Kidney (tissue), 13 donors: ENCODE measurements at regions not wholly inside any gene's neighbourhood (a gene's known extent, or its start where the extent isn't known, plus 50 kb on each side); places are given as distances from the start of the nearest gene placed in this dataset.

Experiments used
- DNase-seq, 5 donors: peaks; one replicate each; pipeline ENCODE4 v3.0.0-alpha.2; 2013 to 2020
- FAIRE-seq: peaks from 2 replicates; lab custom pipeline; 2012; peaks lifted over from hg19 to GRCh38; lab: Jason Lieb, UNC
- H3K27ac ChIP-seq, 2 donors: one replicate each; pipeline ENCODE4 v1.7.0; 2013; ENCODE audit warnings: low read depth in 2 of 2, low read length in 2 of 2, inconsistent platforms in 1 of 2
- H3K27me3 ChIP-seq: one replicate; pipeline ENCODE4 v1.7.1; 2013; ENCODE audit warnings: low read length, inconsistent platforms; ENCODE audit not compliant: control insufficient read depth, insufficient read depth
- H3K36me3 ChIP-seq, 3 donors: one replicate each; pipeline versions ENCODE4 v1.7.0 to v1.7.1; 2013; ENCODE audit warnings: low read length in 3 of 3, control low read depth in 1 of 3, inconsistent platforms in 1 of 3; ENCODE audit not compliant: insufficient read depth in 3 of 3, control insufficient read depth in 2 of 3
- H3K4me1 ChIP-seq, 3 donors: one replicate each; pipeline versions ENCODE4 v1.7.0 to v1.7.1; 2013; ENCODE audit warnings: low read length in 3 of 3, inconsistent platforms in 1 of 3, low read depth in 1 of 3; ENCODE audit not compliant: control insufficient read depth in 2 of 3, insufficient read depth in 2 of 3
- H3K4me3 ChIP-seq, 3 donors: one replicate each; pipeline versions ENCODE4 v1.7.0 to v1.8.1; 2013; ENCODE audit warnings: low read length in 3 of 3, control low read depth in 1 of 3, inconsistent platforms in 1 of 3
- H3K9ac ChIP-seq, 3 donors: one replicate each; pipeline versions ENCODE4 v1.7.0 to v1.7.1; 2013; ENCODE audit warnings: low read length in 3 of 3, control low read depth in 1 of 3, inconsistent platforms in 1 of 3
- H3K9me3 ChIP-seq, 3 donors: one replicate each; pipeline versions ENCODE4 v1.7.0 to v1.7.1; 2013; ENCODE audit warnings: low read length in 3 of 3, control low read depth in 1 of 3, inconsistent platforms in 1 of 3; ENCODE audit not compliant: control insufficient read depth in 2 of 3, insufficient read depth in 1 of 3
- intact Hi-C: fragments of 100-400 bp; cut with DNase I; formaldehyde crosslinking; loops from one replicate; pipeline ENCODE4 v1.11.1; 2022
- TF ChIP-seq, protein P1 (sequence below): IDR thresholded peaks from 3 replicates; pipeline ENCODE4 v1.5.1; 2012; ENCODE audit warnings: mild to moderate bottlenecking, moderate library complexity, borderline replicate concordance; ENCODE audit not compliant: insufficient read depth; ENCODE audit errors: extremely low read depth
- donor health status: control.
- donor health status: control.
- donor health status: control.
- donor health status: control.
- donor health status: control.
- donor health status: DM: yes; HTN: yes; CAD: no.
- donor health status: Normal renal cell carcinoma (clear cell type).

DNA sequence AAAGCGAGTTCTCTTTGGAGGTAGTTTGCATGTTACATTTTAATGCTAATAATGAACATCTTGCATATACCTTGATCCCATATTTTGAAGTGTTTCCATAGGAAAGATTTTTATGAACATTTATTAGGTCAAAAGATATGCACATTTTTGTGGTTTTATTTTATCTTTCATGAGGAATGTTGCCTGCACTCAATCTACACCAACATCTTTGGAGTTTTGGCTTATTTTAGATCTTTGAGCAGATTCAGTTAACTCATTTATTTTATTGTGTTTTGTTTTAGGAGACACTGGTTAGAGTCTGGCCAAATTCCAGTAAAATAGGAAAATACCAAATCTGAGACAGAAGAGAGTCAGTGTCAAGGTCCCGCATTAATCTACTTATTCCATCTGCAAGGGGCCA lies 540.9 kb downstream of the RNF144A start:
- FAIRE-seq (no peak), DNase-seq (no peak)
- H3K27me3 ChIP-seq, result no peaks in the 10 kb centered on the region
- intact Hi-C loops, result no loop called here
- no peaks in the 10 kb centered on the region for H3K4me1 ChIP-seq
- H3K9ac ChIP-seq, result no peak overlapping the region
- TF ChIP-seq, protein P1, sequence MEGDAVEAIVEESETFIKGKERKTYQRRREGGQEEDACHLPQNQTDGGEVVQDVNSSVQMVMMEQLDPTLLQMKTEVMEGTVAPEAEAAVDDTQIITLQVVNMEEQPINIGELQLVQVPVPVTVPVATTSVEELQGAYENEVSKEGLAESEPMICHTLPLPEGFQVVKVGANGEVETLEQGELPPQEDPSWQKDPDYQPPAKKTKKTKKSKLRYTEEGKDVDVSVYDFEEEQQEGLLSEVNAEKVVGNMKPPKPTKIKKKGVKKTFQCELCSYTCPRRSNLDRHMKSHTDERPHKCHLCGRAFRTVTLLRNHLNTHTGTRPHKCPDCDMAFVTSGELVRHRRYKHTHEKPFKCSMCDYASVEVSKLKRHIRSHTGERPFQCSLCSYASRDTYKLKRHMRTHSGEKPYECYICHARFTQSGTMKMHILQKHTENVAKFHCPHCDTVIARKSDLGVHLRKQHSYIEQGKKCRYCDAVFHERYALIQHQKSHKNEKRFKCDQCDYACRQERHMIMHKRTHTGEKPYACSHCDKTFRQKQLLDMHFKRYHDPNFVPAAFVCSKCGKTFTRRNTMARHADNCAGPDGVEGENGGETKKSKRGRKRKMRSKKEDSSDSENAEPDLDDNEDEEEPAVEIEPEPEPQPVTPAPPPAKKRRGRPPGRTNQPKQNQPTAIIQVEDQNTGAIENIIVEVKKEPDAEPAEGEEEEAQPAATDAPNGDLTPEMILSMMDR, result no peak
- H3K9me3 ChIP-seq, result no peaks in the 10 kb centered on the region
- H3K27ac ChIP-seq, result no peak overlapping the region
- H3K4me3 ChIP-seq, result no peak overlapping the region
- H3K36me3 ChIP-seq, result no peaks in the 10 kb centered on the region

- no peak overlapping the region for H3K9ac ChIP-seq
- H3K4me1 ChIP-seq, result no peaks in the 10 kb centered on the region
- H3K4me3 ChIP-seq, result no peak overlapping the region
- FAIRE-seq, result no peak
- intact Hi-C loops, result no loop called here
- no peak overlapping the region for H3K27ac ChIP-seq
- no peaks in the 10 kb centered on the region for H3K27me3 ChIP-seq
- no peak for DNase-seq
- no peaks in the 10 kb centered on the region for H3K9me3 ChIP-seq
- H3K36me3 ChIP-seq, result no peaks in the 10 kb centered on the region
- TF ChIP-seq, protein P1, result no peak
Observed at GRCh38 chr2:7467782-7468447, 550.7 kb downstream of the RNF144A start.

GRCh38 chr2:7468448-7468828 lies 551.2 kb downstream of the RNF144A start:
- FAIRE-seq, result no peak

More at GRCh38 chr2:7468448-7468828, 551.2 kb downstream of the RNF144A start:
- DNase-seq, result no peak
- intact Hi-C loops, result no loop called here
- Histone ChIP-seq H3K9me3 (no peaks in the 10 kb centered on the region), H3K4me1 (no peaks in the 10 kb centered on the region), H3K27me3 (no peaks in the 10 kb centered on the region), H3K36me3 (no peaks in the 10 kb centered on the region), H3K4me3 (no peak overlapping the region), H3K9ac (no peak overlapping the region), H3K27ac (no peak overlapping the region)
- TF ChIP-seq, protein P1, result no peak
